Erythroblast (primary cell): ENCODE measurements at regions not wholly inside any gene's neighbourhood (a gene's known extent, or its start where the extent isn't known, plus 50 kb on each side); places are given as distances from the start of the nearest gene placed in this dataset.

Experiments used
- GATA1 ChIP-seq: IDR thresholded peaks from 2 replicates; pipeline ENCODE4 v1.6.1; 2011; ENCODE audit warnings: low read depth, mild to moderate bottlenecking, control low read depth, low read length, moderate library complexity
- POLR2A ChIP-seq: IDR thresholded peaks from 2 replicates; pipeline ENCODE4 v1.6.1; 2011; ENCODE audit warnings: mild to moderate bottlenecking, low read length

GRCh38 chr3:124582196-124582595, 148.1 kb upstream of the UMPS start:
- TF ChIP-seq POLR2A (no peak), GATA1 (no peak)
